IPS-18a (cell line): ENCODE measurements at regions not wholly inside any gene's neighbourhood (a gene's known extent, or its start where the extent isn't known, plus 50 kb on each side); places are given as distances from the start of the nearest gene placed in this dataset.

Experiments
- H3K27ac ChIP-seq: one replicate; pipeline ENCODE4 v1.5.1; 2013; ENCODE audit warnings: low read length
- H3K27me3 ChIP-seq: one replicate; pipeline ENCODE4 v1.6.1; 2013; ENCODE audit warnings: mild to moderate bottlenecking, low read length; ENCODE audit not compliant: control insufficient read depth, insufficient read depth
- H3K36me3 ChIP-seq: one replicate; pipeline ENCODE4 v1.6.1; 2013; ENCODE audit warnings: low read depth, low read length; ENCODE audit not compliant: control insufficient read depth
- H3K4me1 ChIP-seq: one replicate; pipeline ENCODE4 v1.6.1; 2013; ENCODE audit warnings: low read depth, low read length; ENCODE audit not compliant: control insufficient read depth
- H3K4me3 ChIP-seq: one replicate; pipeline ENCODE4 v1.5.1; 2013; ENCODE audit warnings: low read length
- H3K9ac ChIP-seq: one replicate; pipeline ENCODE4 v1.6.1; 2013; ENCODE audit warnings: mild to moderate bottlenecking, low read length, moderate library complexity
- H3K9me3 ChIP-seq: one replicate; pipeline ENCODE4 v1.6.1; 2013; ENCODE audit warnings: low read depth, low read length; ENCODE audit not compliant: control insufficient read depth

DNA sequence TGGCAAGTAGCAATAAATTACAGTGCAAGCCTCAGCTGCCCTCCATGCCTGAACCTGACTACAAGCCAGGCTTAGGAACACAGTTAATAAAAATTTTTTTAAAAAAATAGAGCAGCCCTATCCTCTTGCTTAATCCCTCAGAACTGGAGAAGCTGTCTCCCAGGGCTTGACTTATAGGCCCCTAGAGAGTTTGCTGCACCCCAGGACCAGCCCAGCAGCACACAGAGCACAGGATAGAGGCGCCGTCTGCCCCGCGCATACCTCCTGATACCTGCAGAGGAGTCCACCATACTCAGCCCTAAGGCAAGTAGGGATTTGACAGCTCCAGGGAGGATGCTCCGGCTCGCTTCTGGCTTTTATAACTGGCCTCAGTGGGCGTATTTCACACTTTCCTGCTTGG is 548.6 kb upstream of the RAB6C start:
- Histone ChIP-seq H3K4me3 (no peak overlapping the region), H3K36me3 (no peaks in the 10 kb centered on the region), H3K9ac (no peak overlapping the region), H3K27ac (no peak overlapping the region), H3K9me3 (no peaks in the 10 kb centered on the region), H3K4me1 (no peaks in the 10 kb centered on the region), H3K27me3 (no peaks in the 10 kb centered on the region)

GRCh38 chr2:129431881-129432280 is 547.6 kb upstream of the RAB6C start:
- Histone ChIP-seq H3K36me3 (no peaks in the 10 kb centered on the region), H3K27ac (no peak overlapping the region), H3K4me3 (no peak overlapping the region), H3K4me1 (no peaks in the 10 kb centered on the region), H3K27me3 (no peaks in the 10 kb centered on the region), H3K9me3 (no peaks in the 10 kb centered on the region), H3K9ac (no peak overlapping the region)

DNA sequence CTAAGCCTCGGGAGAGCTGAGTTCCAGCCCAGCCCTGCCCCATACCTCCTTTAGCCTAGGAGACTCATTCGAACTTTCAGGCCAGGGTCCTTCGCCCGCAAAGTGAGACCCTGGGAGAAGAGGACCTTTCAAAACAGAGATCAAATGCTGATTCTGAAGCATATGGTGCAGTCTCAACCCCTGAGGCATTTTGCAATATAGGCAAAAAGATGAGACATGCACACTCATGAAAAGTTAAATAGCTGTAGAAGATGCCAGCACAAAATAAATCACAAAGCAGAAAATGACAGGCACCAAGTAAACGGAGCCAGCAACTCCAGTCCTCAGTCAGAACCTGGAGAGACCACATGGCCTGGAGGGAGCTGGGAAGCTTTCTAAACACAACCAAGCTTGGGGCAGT is 542.7 kb upstream of the RAB6C start:
- no peaks in the 10 kb centered on the region for H3K27me3 ChIP-seq
- no peak overlapping the region for H3K27ac ChIP-seq

DNA sequence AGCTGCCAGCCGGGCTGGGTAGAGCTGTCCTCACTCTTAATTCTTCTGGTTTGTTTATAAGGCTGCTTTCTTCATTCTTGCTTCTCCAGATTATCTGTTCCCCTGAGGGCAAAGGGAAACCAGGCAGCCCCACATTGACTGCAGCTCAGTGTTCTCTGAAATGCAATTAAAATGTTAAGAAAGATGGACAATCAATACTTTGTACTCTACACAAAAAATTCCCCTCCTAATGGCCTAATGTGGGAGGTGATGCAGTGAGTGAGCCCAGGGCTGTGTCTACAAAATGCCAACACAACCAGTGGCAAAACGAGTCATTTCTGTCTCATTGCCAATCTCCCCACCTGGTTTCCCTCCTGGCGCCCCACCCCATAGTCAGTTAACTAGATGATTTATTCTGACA is 541.7 kb upstream of the RAB6C start:
- Histone ChIP-seq H3K36me3 (no peaks in the 10 kb centered on the region), H3K9me3 (no peaks in the 10 kb centered on the region), H3K9ac (no peak overlapping the region), H3K4me1 (no peaks in the 10 kb centered on the region), H3K27me3 (no peaks in the 10 kb centered on the region), H3K4me3 (no peak overlapping the region), H3K27ac (no peak overlapping the region)

More for the DNA sequence above, 542.7 kb upstream of the RAB6C start:
- Histone ChIP-seq H3K4me3 (no peak overlapping the region), H3K9ac (no peak overlapping the region), H3K36me3 (no peaks in the 10 kb centered on the region), H3K4me1 (no peaks in the 10 kb centered on the region), H3K9me3 (no peaks in the 10 kb centered on the region)

GRCh38 chr2:129438501-129439057 is 540.9 kb upstream of the RAB6C start:
- H3K9me3 ChIP-seq, result no peaks in the 10 kb centered on the region
- no peaks in the 10 kb centered on the region for H3K27me3 ChIP-seq
- no peak overlapping the region for H3K27ac ChIP-seq
- no peak overlapping the region for H3K4me3 ChIP-seq
- H3K9ac ChIP-seq, result no peak overlapping the region
- no peaks in the 10 kb centered on the region for H3K36me3 ChIP-seq
- no peaks in the 10 kb centered on the region for H3K4me1 ChIP-seq

- Histone ChIP-seq H3K9me3 (no peaks in the 10 kb centered on the region), H3K4me3 (no peak overlapping the region), H3K27me3 (no peaks in the 10 kb centered on the region), H3K9ac (no peak overlapping the region), H3K36me3 (no peaks in the 10 kb centered on the region), H3K4me1 (no peaks in the 10 kb centered on the region), H3K27ac (no peak overlapping the region)
Observed at GRCh38 chr2:129439406-129440302, 539.8 kb upstream of the RAB6C start.

DNA sequence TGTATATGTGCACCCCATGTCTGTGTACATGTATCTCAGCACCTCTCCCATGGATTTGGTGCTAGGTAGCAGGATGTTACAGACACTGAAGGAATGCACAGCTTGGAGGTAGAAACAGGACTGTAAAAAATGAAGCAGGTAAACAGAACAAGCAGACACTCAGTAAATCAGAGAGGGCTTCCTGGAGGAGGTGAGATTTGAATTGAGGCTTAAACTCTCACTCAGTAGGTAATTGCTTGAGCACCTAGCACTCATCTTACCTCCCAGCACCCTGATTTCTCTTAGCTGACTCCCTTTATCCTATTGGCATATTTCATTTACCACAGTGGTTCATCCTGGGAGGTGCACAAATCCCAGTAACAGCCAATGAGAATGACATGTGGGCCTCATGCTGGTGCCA is 537.9 kb upstream of the RAB6C start:
- Histone ChIP-seq H3K36me3 (no peaks in the 10 kb centered on the region), H3K27me3 (no peaks in the 10 kb centered on the region), H3K4me1 (no peaks in the 10 kb centered on the region), H3K4me3 (no peak overlapping the region), H3K27ac (no peak overlapping the region), H3K9ac (no peak overlapping the region), H3K9me3 (no peaks in the 10 kb centered on the region)

GRCh38 chr2:129443235-129443864 is 536.1 kb upstream of the RAB6C start:
- no peak overlapping the region for H3K27ac ChIP-seq
- H3K9me3 ChIP-seq, result no peaks in the 10 kb centered on the region
- no peaks in the 10 kb centered on the region for H3K27me3 ChIP-seq
- no peak overlapping the region for H3K9ac ChIP-seq
- no peaks in the 10 kb centered on the region for H3K36me3 ChIP-seq
- H3K4me3 ChIP-seq, result no peak overlapping the region
- no peaks in the 10 kb centered on the region for H3K4me1 ChIP-seq

GRCh38 chr2:129443865-129444739 is 535.4 kb upstream of the RAB6C start:
- Histone ChIP-seq H3K9me3 (no peaks in the 10 kb centered on the region), H3K9ac (no peak overlapping the region), H3K36me3 (no peaks in the 10 kb centered on the region), H3K4me3 (no peak overlapping the region), H3K27me3 (no peaks in the 10 kb centered on the region), H3K4me1 (no peaks in the 10 kb centered on the region), H3K27ac (no peak overlapping the region)

DNA sequence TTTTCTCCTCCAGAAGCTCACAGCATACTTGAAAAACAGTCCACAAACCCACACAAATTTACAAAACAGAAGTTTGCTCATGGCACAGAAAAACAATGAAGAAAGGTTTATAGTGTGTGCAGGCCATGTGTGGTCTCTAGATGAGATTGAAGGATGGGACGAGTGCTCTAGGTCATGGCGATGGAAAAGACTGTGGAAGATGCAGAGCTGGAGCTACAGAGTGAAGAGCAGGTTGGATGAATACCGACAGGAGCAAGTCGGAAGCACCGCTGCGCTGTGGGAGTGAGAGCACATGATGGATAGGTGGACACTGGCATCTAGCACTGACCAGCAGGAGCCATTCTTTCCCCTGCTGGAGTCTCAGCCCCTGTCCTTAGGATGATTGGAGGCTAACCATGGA is 534.7 kb upstream of the RAB6C start:
- H3K4me3 ChIP-seq, result no peak overlapping the region
- H3K9me3 ChIP-seq, result no peaks in the 10 kb centered on the region
- no peak overlapping the region for H3K9ac ChIP-seq
- no peaks in the 10 kb centered on the region for H3K36me3 ChIP-seq
- no peak overlapping the region for H3K27ac ChIP-seq
- no peaks in the 10 kb centered on the region for H3K4me1 ChIP-seq
- no peaks in the 10 kb centered on the region for H3K27me3 ChIP-seq

DNA sequence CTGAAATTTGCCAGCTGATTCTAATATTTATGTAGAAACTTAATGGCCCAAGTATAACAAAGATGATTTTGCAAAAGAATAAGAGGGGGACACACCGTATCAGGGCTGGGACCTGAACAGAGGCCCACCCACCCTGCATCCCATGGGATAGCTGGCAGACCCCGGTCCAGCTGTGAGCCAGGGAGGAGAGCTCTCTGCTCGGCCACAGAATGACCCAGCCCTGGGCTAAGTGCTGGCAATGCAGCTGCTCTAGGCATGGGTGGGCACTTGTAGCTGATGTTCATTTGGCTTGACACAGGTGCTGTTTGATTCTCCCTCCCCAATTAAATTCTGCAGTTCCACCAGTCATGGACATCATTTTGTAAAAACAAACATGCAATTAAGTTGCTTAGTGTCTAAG is 522.8 kb upstream of the RAB6C start:
- Histone ChIP-seq H3K27ac (no peak overlapping the region), H3K27me3 (no peaks in the 10 kb centered on the region), H3K36me3 (no peaks in the 10 kb centered on the region), H3K4me1 (no peaks in the 10 kb centered on the region), H3K9me3 (no peaks in the 10 kb centered on the region), H3K4me3 (no peak overlapping the region), H3K9ac (no peak overlapping the region)
